Ovary (tissue), 7 donors: ENCODE measurements at regions not wholly inside any gene's neighbourhood (a gene's known extent, or its start where the extent isn't known, plus 50 kb on each side); places are given as distances from the start of the nearest gene placed in this dataset.

ENCODE experiments used
- DNase-seq, 5 donors: peaks; one replicate each; pipeline ENCODE4 v3.0.0-alpha.2; 2019 to 2020
- H3K27ac ChIP-seq, 2 donors: fragments of 200-600 bp; one replicate each; pipeline versions ENCODE4 v1.5.1 to v1.8.0; 2019 to 2022
- H3K27me3 ChIP-seq: fragments of 200-600 bp; one replicate; pipeline ENCODE4 v1.8.0; 2022
- H3K36me3 ChIP-seq: fragments of 200-600 bp; sonication (generic); one replicate; pipeline ENCODE4 v1.5.1; 2019
- H3K4me1 ChIP-seq: one replicate; pipeline ENCODE4 v1.8.1; 2013; ENCODE audit warnings: mild to moderate bottlenecking, moderate library complexity; ENCODE audit not compliant: insufficient read depth
- H3K4me3 ChIP-seq: fragments of 200-600 bp; sonication (generic); one replicate; pipeline ENCODE4 v1.5.1; 2017
- H3K9me3 ChIP-seq, 2 donors: fragments of 200-600 bp in 1 of 2; sonication (generic) in 1 of 2; one replicate each; pipeline versions ENCODE4 v1.5.1 to v1.8.1; 2013 to 2019; ENCODE audit warnings: mild to moderate bottlenecking in 1 of 2, moderate library complexity in 1 of 2
- EP300 ChIP-seq: sonication (generic); formaldehyde crosslinking; IDR thresholded peaks from one replicate; pipeline ENCODE4 v1.6.1; 2017; ENCODE audit warnings: antibody characterized with exemption
- POLR2A ChIP-seq: fragments of 450-650 bp; IDR thresholded peaks from one replicate; pipeline ENCODE4 v1.6.1; 2017; ENCODE audit warnings: antibody characterized with exemption, mild to moderate bottlenecking, moderate library complexity
- WGBS, 3 donors: extraction: QIAGEN DNeasy Blood & Tissue Kit in 1 of 3; methylation state at CpG; one replicate each; pipeline versions ENCODE4 v1.1.5 to v1.1.7; 2013 to 2017; 5-methylcytosine and 5-hydroxymethylcytosine counted together
- intact Hi-C, 4 donors: fragments of 100-400 bp; cut with DNase I; formaldehyde crosslinking; loops; one replicate each; pipeline versions ENCODE4 v1.11.0 to v1.15.1; 2022 to 2023
- TF ChIP-seq, protein P1 (sequence below), 3 donors: fragments of 450-650 bp in 2 of 3; fragments of 200-600 bp in 1 of 3; IDR thresholded peaks; one replicate each; pipeline versions ENCODE4 v1.5.1 to v1.8.0; 2016 to 2022; ENCODE audit warnings: antibody characterized with exemption in 3 of 3, mild to moderate bottlenecking in 1 of 3
- donor health status: DM: no; HTN: no; CAD: no; lungs with moderate emphysema.
- donor health status: DM: no; HTN: no; CAD: no.
- donor health status: Bipolar disorder and iron deficiency.
- donor health status: DM: no; HTN: no; CAD: no.
- donor health status: DM: yes; HTN: yes; CAD: no.

DNA sequence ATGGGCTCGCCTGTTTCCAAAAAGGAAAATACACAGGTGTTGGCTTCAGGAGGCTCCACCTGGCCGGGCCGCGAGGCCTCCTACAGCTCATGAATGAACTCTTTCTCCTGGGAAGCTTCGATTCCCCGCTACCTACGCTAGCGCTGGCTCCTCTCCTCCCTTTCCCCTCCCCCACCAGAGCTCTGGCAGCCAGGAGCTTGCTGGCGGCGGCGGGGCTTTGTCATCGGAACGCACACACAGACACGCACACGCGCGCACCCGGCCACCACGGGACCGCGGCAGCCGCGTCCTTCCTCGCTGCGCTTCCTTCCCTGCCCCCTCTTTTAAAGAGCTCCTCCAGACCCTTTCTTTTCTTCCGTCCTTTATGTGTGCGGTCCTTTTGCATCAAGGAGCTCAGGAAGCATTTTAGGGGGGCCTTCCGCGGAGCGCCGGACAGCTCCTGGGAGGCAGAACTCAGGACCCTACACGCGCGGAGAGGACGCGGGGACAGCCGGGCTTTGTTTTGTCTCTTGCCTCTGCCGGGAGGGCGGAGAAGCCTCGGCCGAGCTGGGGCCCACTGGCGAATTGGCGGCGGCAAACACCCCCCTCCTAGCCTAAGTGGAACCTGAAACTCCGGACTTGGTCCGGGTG, 70.2 kb upstream of the BCOR start:
- Histone ChIP-seq H3K27me3 (no peaks in the 10 kb centered on the region), H3K36me3 (no peaks in the 10 kb centered on the region), H3K4me1 (peaks cover 2% of the 10 kb centered on the region), H3K27ac (peak overlapping the region; percentile 62 to 89), H3K4me3 (peak overlapping the region; percentile 31), H3K9me3 (no peaks in the 10 kb centered on the region)
- WGBS, 3 donors, result 4 to 12% (median 12%) methylated on average over 45 to 46 of the region's 46 CpGs
- intact Hi-C loops, result loop anchor here in 3 of 4 donors (5.0 to 10.0 kb wide), 4 partner anchors 66 to 353 kb away; partner anchors contain the start of gene BCOR (in 1 of the 3)
- TF ChIP-seq EP300 (no peak), POLR2A (no peak)
- TF ChIP-seq, protein P1, sequence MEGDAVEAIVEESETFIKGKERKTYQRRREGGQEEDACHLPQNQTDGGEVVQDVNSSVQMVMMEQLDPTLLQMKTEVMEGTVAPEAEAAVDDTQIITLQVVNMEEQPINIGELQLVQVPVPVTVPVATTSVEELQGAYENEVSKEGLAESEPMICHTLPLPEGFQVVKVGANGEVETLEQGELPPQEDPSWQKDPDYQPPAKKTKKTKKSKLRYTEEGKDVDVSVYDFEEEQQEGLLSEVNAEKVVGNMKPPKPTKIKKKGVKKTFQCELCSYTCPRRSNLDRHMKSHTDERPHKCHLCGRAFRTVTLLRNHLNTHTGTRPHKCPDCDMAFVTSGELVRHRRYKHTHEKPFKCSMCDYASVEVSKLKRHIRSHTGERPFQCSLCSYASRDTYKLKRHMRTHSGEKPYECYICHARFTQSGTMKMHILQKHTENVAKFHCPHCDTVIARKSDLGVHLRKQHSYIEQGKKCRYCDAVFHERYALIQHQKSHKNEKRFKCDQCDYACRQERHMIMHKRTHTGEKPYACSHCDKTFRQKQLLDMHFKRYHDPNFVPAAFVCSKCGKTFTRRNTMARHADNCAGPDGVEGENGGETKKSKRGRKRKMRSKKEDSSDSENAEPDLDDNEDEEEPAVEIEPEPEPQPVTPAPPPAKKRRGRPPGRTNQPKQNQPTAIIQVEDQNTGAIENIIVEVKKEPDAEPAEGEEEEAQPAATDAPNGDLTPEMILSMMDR (IDR thresholded peaks at IDR 0.05), result no peak
- DNase-seq, result peak; percentile 67 to 75 (median 73)

DNA sequence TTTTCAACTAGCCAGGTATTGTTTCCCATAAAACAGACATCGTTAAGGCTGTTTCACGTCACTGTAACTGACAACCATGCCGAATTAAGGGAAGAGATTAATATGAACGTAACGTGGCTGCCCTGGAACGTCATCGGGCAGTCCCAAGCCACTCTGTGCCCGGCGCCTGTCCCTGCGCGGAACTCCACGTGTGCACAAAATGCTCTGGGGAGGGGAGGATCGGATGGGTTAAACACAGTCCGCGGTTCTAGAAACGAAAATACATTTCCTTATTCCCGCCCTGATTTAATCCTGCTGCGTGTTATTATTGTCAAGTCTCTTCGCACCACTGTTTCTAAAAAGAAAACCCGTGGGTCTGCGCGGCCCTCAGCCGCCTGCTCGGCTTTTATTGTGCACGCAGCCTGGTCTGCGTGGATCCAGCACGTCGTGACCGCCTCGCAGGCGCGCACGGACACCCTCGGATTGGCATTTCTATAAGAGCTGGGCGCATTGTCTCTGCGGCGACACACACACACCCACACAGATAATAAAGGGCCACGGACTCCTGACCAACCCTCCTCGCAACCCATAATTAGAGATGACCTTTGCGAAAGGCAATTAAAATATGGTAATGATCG, 69.6 kb upstream of the BCOR start:
- Histone ChIP-seq H3K27me3 (no peaks in the 10 kb centered on the region), H3K27ac (peak overlapping the region; percentile 62 to 89), H3K4me1 (peaks cover 2% of the 10 kb centered on the region), H3K36me3 (no peaks in the 10 kb centered on the region), H3K9me3 (no peaks in the 10 kb centered on the region), H3K4me3 (peak overlapping the region; percentile 31)
- 6 to 13% (median 13%) methylated on average over 41 of the region's 41 CpGs for WGBS, 3 donors
- DNase-seq, result peak in 1 of 5 donors; percentile 34
- TF ChIP-seq, protein P1 (IDR thresholded peaks at IDR 0.05), result no peak
- TF ChIP-seq POLR2A (no peak), EP300 (no peak)
- intact Hi-C loops, result loop anchor here in 3 of 4 donors (5.0 to 10.0 kb wide), 4 partner anchors 65 to 353 kb away; partner anchors contain the start of gene BCOR (in 1 of the 3)

GRCh38 chrX:40166582-40166981, 68.8 kb upstream of the BCOR start:
- peaks cover 2% of the 10 kb centered on the region for H3K4me1 ChIP-seq
- H3K4me3 ChIP-seq, result no peak overlapping the region
- TF ChIP-seq EP300 (no peak), POLR2A (no peak)
- TF ChIP-seq, protein P1 (IDR thresholded peaks at IDR 0.05), result no peak
- WGBS, 3 donors, result 35 to 45% (median 38%) methylated on average over 4 of the region's 4 CpGs
- DNase-seq, result peak in 2 of 5 donors; percentile 35 to 45
- H3K9me3 ChIP-seq, result no peaks in the 10 kb centered on the region
- H3K27ac ChIP-seq, result peak overlapping the region in 1 of 2 donors; percentile 89
- H3K36me3 ChIP-seq, result no peaks in the 10 kb centered on the region
- H3K27me3 ChIP-seq, result no peaks in the 10 kb centered on the region
- intact Hi-C loops, result loop anchor here in 3 of 4 donors (5.0 to 10.0 kb wide), 4 partner anchors 64 to 352 kb away; partner anchors contain the start of gene BCOR (in 1 of the 3)

DNA sequence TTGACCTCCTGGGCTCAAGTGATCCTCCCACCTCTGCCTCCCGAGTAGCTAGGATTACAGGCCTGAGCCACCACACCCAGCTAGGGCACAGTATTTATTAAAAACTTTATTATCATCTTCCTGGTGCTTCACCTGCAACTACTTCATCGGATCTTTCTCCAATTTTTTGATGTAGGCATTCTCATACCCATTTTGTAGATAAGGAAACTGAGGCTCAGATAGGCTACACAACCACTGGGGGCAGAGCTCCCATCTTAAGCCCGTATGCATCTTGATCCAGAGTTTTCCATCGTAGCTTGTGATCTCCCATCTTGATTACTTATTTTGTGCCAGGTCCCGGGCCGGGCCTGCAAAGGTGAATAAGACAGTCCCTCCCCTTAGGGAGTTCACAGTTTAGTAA, 68.1 kb upstream of the BCOR start:
- H3K9me3 ChIP-seq, result no peaks in the 10 kb centered on the region
- intact Hi-C loops, result loop anchor here in 3 of 4 donors (5.0 to 10.0 kb wide), 4 partner anchors 64 to 351 kb away; partner anchors contain the start of gene BCOR (in 1 of the 3)
- no peak for DNase-seq
- TF ChIP-seq, protein P1 (IDR thresholded peaks at IDR 0.05), result no peak
- no peak for TF ChIP-seq POLR2A
- TF ChIP-seq EP300, result no peak
- peaks cover 2% of the 10 kb centered on the region for H3K4me1 ChIP-seq
- H3K27ac ChIP-seq, result peak overlapping the region in 1 of 2 donors; percentile 89
- H3K27me3 ChIP-seq, result no peaks in the 10 kb centered on the region
- H3K36me3 ChIP-seq, result no peaks in the 10 kb centered on the region
- no peak overlapping the region for H3K4me3 ChIP-seq
- WGBS, 3 donors, result 79 to 86% (median 81%) methylated on average over 6 of the region's 6 CpGs
